Natural killer cell (primary cell): ENCODE measurements at regions not wholly inside any gene's neighbourhood (a gene's known extent, or its start where the extent isn't known, plus 50 kb on each side); places are given as distances from the start of the nearest gene placed in this dataset.

Experiments used
- ATAC-seq, 3 donors: fragments of 150-1000 bp in 2 of 3; fragments of 200-7000 bp in 1 of 3; cut with Tn5 transposase; 1 replicate in 1 of 3; 2 replicates in 2 of 3; pipeline ENCODE4 v1.10.0; 2021; ENCODE audit warnings: mild to moderate bottlenecking in 2 of 3, moderate library complexity in 2 of 3
- DNase-seq, 2 donors: peaks; one replicate each; pipeline versions ENCODE4 v3.0.0 to v3.0.0-alpha.2; 2013 to 2021; ENCODE audit warnings: mixed read lengths in 1 of 2
- H3K27ac ChIP-seq: one replicate; pipeline ENCODE4 v1.5.1; 2013; ENCODE audit warnings: mild to moderate bottlenecking, low read length
- H3K27me3 ChIP-seq: one replicate; pipeline ENCODE4 v1.6.1; 2013; ENCODE audit warnings: low read length; ENCODE audit not compliant: control insufficient read depth, insufficient read depth
- H3K36me3 ChIP-seq: one replicate; pipeline ENCODE4 v1.6.1; 2013; ENCODE audit warnings: low read length; ENCODE audit not compliant: control insufficient read depth, insufficient read depth
- H3K4me1 ChIP-seq: one replicate; pipeline ENCODE4 v1.6.1; 2013; ENCODE audit warnings: low read length; ENCODE audit not compliant: control insufficient read depth, insufficient read depth
- H3K4me3 ChIP-seq: one replicate; pipeline ENCODE4 v1.5.1; 2013; ENCODE audit warnings: low read length
- H3K9me3 ChIP-seq: one replicate; pipeline ENCODE4 v1.6.1; 2013; ENCODE audit warnings: low read length; ENCODE audit not compliant: control insufficient read depth, insufficient read depth
- H3K27ac Mint-ChIP-seq, 2 donors: one replicate each; pipeline ENCODE4 v1.8.0; 2022; ENCODE audit warnings: mild to moderate bottlenecking in 2 of 2, mixed read lengths in 2 of 2, moderate library complexity in 1 of 2
- H3K27me3 Mint-ChIP-seq, 2 donors: one replicate each; pipeline ENCODE4 v1.8.0; 2022; ENCODE audit warnings: low read depth in 2 of 2, mixed read lengths in 2 of 2
- H3K36me3 Mint-ChIP-seq: one replicate; pipeline ENCODE4 v1.8.0; 2022; ENCODE audit warnings: mixed read lengths
- H3K4me1 Mint-ChIP-seq, 2 donors: one replicate each; pipeline ENCODE4 v1.8.0; 2022; ENCODE audit warnings: mixed read lengths in 2 of 2
- H3K4me3 Mint-ChIP-seq: one replicate; pipeline ENCODE4 v1.8.0; 2022; ENCODE audit warnings: mild to moderate bottlenecking, moderate library complexity, mixed read lengths
- H3K9me3 Mint-ChIP-seq, 2 donors: one replicate each; pipeline ENCODE4 v1.8.0; 2022; ENCODE audit warnings: mixed read lengths in 2 of 2
- CTCF ChIP-seq: fragments of 200-600 bp; IDR thresholded peaks from one replicate; pipeline ENCODE4 v1.8.0; 2022; ENCODE audit warnings: antibody characterized with exemption
- WGBS: methylation state at CpG from one replicate; pipeline ENCODE4 v1.1.7; 2013; ENCODE audit warnings: missing lambda C conversion rate; ENCODE audit not compliant: insufficient coverage; 5-methylcytosine and 5-hydroxymethylcytosine counted together
- intact Hi-C: fragments of 100-400 bp; cut with micrococcal nuclease; formaldehyde crosslinking; loops from one replicate; pipeline ENCODE4 v1.14.2; 2022

GRCh38 chr4:30350288-30350687 is 369.9 kb upstream of the PCDH7 start:
- H3K9me3 ChIP-seq, result peaks cover 12% of the 10 kb centered on the region
- H3K4me3 ChIP-seq, result no peak overlapping the region
- H3K36me3 ChIP-seq, result no peaks in the 10 kb centered on the region
- no peak for TF ChIP-seq CTCF
- Mint-ChIP-seq H3K4me3 (no peak overlapping the region), H3K36me3 (peaks cover 10% of the 10 kb centered on the region), H3K9me3 (peaks cover 15 to 25% of the 10 kb centered on the region in 2 donors), H3K27me3 (no peaks in the 10 kb centered on the region), H3K27ac (no peak overlapping the region), H3K4me1 (no peaks in the 10 kb centered on the region)
- WGBS, result 41% methylated on average over 2 of the region's 2 CpGs
- ATAC-seq (no peak), DNase-seq (no peak)
- H3K27me3 ChIP-seq, result no peaks in the 10 kb centered on the region
- no peak overlapping the region for H3K27ac ChIP-seq
- intact Hi-C loops, result no loop called here
- no peaks in the 10 kb centered on the region for H3K4me1 ChIP-seq

GRCh38 chr4:30354605-30355004 is 365.6 kb upstream of the PCDH7 start:
- Mint-ChIP-seq H3K4me1 (no peaks in the 10 kb centered on the region), H3K27me3 (no peaks in the 10 kb centered on the region), H3K27ac (no peak overlapping the region), H3K4me3 (no peak overlapping the region), H3K36me3 (no peaks in the 10 kb centered on the region), H3K9me3 (peaks cover 13 to 25% of the 10 kb centered on the region in 2 donors)
- DNase-seq (no peak), ATAC-seq (no peak)
- no peak for TF ChIP-seq CTCF
- Histone ChIP-seq H3K36me3 (no peaks in the 10 kb centered on the region), H3K4me1 (no peaks in the 10 kb centered on the region), H3K4me3 (no peak overlapping the region), H3K9me3 (peaks cover 3% of the 10 kb centered on the region), H3K27me3 (no peaks in the 10 kb centered on the region), H3K27ac (no peak overlapping the region)
- no CpG with 5 or more reads among the region's 1 CpG for WGBS
- intact Hi-C loops, result no loop called here

- Histone ChIP-seq H3K36me3 (no peaks in the 10 kb centered on the region), H3K9me3 (peaks cover 8% of the 10 kb centered on the region), H3K27me3 (no peaks in the 10 kb centered on the region), H3K4me3 (no peak overlapping the region), H3K27ac (no peak overlapping the region), H3K4me1 (no peaks in the 10 kb centered on the region)
- intact Hi-C loops, result no loop called here
- Mint-ChIP-seq H3K27me3 (no peaks in the 10 kb centered on the region), H3K4me3 (no peak overlapping the region), H3K9me3 (peaks cover 13 to 24% of the 10 kb centered on the region in 2 donors), H3K36me3 (no peaks in the 10 kb centered on the region), H3K4me1 (no peaks in the 10 kb centered on the region), H3K27ac (no peak overlapping the region)
- no peak for TF ChIP-seq CTCF
- 92% methylated on average over 1 of the region's 2 CpGs for WGBS
- no peak for DNase-seq
- ATAC-seq, result no peak
Observed at GRCh38 chr4:30362436-30362835, 357.7 kb upstream of the PCDH7 start.

GRCh38 chr4:30370105-30370504 is 350.1 kb upstream of the PCDH7 start:
- DNase-seq (no peak), ATAC-seq (no peak)

More at GRCh38 chr4:30370105-30370504, 350.1 kb upstream of the PCDH7 start:
- H3K27me3 ChIP-seq, result no peaks in the 10 kb centered on the region
- TF ChIP-seq CTCF, result no peak
- H3K4me1 ChIP-seq, result no peaks in the 10 kb centered on the region
- Mint-ChIP-seq H3K27ac (no peak overlapping the region), H3K36me3 (peaks cover 9% of the 10 kb centered on the region), H3K27me3 (no peaks in the 10 kb centered on the region), H3K9me3 (peaks cover 18 to 22% of the 10 kb centered on the region in 2 donors), H3K4me3 (no peak overlapping the region), H3K4me1 (no peaks in the 10 kb centered on the region)
- H3K27ac ChIP-seq, result no peak overlapping the region
- intact Hi-C loops, result no loop called here
- no peak overlapping the region for H3K4me3 ChIP-seq
- peaks cover 7% of the 10 kb centered on the region for H3K9me3 ChIP-seq
- H3K36me3 ChIP-seq, result no peaks in the 10 kb centered on the region
- 81% methylated on average over 14 of the region's 14 CpGs for WGBS
